OCI-LY7 (cell line): ENCODE measurements at regions not wholly inside any gene's neighbourhood (a gene's known extent, or its start where the extent isn't known, plus 50 kb on each side); places are given as distances from the start of the nearest gene placed in this dataset.

ENCODE experiments used
- CTCF ChIP-seq: fragments of 200-600 bp; sonication (generic); conservative IDR thresholded peaks from 2 replicates; pipeline ENCODE4 v1.5.1; 2014; ENCODE audit warnings: mild to moderate bottlenecking, antibody characterized with exemption, low read length, moderate library complexity, mixed read lengths
- EZH2phosphoT487 ChIP-seq: fragments of 200-600 bp; sonication (generic); IDR thresholded peaks from 2 replicates; pipeline ENCODE4 v1.6.1; 2018; ENCODE audit warnings: low read depth, borderline replicate concordance, mild to moderate bottlenecking, mixed run types, antibody characterized with exemption, low read length, moderate library complexity, mixed read lengths

DNA sequence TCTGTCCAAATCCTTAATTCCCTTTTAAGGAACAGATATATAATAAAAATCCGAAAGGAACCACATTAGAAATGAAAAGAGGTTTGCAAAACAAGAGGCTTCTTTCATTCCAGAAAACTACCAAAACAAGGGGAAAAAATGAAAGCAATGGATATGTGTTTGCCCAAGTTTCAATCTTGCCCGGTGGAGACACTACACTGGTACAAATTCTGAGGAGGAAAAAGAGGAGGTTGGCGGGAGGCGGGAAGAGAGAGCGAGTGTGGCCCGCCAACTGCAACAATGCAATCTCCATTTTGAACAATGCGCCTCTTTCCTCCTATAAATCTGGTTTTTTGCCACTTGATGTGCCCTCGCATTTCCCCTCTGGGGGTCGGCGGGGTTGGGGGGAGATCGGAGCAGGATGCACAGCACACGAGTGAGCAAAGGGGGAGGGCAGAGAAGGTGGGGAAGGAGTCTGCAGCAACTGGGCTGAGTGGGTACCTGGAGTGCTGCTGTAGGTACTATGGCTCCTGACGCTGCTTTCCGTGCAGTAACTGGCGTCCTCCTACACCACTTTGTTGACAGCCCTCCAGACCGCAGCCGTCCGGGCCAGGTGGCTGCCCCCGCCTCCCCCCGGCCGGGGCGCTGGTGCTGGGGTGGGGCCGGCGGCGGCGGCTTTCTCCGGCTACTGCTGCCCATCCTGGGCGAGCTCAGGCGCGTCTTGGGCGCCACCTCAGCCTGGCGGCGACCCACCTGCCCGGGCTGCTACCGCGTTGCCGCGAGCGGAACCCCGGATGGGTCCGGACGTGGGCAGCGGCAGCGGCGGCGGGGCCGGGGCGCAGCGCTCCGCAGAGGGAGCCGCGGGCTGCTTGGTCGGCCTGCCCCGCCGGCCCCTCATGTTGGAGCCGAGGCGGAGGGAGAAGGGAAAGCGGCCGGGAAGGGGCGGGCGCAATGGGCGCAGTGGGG, 93.8 kb upstream of the PLEKHM1 start:
- TF ChIP-seq CTCF (no peak), EZH2phosphoT487 (no peak)
